NCI-H2107 treated with DMSO at 0.1 percent for 48 hours (cell line): ENCODE measurements at regions not wholly inside any gene's neighbourhood (a gene's known extent, or its start where the extent isn't known, plus 50 kb on each side); places are given as distances from the start of the nearest gene placed in this dataset.

Experiments used
- DNase-seq: peaks from one replicate; lab custom pipeline; 2025; ENCODE audit not compliant: unreplicated experiment; lab: John Stamatoyannopoulos, UW

GRCh38 chr6:71395731-71396409 lies 107.3 kb downstream of the OGFRL1 start:
- no peak for DNase-seq

DNA sequence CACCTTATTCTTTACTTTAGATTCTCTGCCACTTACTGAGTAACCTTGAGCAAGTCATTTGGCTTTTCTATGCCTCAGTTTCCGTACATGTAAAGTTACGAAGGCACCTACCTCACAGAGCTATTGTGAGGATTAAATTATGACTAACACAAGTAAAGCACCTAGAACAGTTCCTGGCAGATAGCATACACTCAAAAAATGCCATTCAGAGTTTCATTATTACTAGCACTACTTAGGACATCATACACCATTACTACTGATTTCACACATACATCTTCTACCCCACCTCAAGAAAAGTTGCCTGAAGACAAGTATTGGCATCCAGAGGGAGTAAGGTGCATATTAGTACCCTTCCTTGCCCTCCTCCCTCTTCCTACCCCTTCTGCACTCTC lies 107.8 kb downstream of the OGFRL1 start:
- DNase-seq: no peak

- no peak for DNase-seq
Measured at GRCh38 chr6:71399279-71399678, 110.7 kb downstream of the OGFRL1 start.

DNA sequence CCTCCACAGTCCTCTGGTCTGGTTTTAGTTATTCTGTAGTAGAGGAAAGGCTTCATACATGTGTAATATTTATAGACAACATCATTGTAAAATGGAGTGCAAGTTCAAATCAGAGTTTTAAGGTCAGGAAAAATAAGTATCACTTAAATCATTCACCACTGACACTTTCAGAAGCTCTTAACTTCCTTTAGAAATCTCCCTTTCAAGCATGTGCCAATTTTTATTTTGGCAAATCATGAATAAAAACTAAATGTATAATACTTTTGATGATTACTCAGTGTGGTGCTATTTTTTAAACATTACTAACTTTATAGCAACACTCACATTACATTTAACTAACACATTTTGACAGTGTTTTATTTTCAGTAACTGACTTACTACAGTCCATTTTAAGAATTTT lies 112.2 kb downstream of the OGFRL1 start:
- DNase-seq: no peak

DNA sequence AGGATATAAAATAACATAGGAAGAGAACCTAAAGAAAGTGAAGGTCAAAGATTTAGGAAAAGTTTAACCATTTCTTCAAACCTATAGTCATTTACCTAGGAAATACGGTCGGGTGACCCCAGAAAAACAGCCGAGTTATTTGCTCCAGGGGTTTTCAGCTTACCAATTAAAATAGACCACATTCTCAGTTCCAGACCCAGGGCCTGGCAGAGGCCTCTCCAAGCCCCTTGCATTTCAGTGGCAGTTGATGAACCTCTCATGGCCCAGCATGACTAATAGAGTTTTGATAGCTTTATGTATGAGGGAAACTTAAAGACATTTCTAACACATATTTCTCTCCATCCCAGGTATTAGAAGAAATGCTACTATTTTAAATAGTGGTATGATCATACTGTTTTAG lies 113.5 kb downstream of the OGFRL1 start:
- no peak for DNase-seq

DNA sequence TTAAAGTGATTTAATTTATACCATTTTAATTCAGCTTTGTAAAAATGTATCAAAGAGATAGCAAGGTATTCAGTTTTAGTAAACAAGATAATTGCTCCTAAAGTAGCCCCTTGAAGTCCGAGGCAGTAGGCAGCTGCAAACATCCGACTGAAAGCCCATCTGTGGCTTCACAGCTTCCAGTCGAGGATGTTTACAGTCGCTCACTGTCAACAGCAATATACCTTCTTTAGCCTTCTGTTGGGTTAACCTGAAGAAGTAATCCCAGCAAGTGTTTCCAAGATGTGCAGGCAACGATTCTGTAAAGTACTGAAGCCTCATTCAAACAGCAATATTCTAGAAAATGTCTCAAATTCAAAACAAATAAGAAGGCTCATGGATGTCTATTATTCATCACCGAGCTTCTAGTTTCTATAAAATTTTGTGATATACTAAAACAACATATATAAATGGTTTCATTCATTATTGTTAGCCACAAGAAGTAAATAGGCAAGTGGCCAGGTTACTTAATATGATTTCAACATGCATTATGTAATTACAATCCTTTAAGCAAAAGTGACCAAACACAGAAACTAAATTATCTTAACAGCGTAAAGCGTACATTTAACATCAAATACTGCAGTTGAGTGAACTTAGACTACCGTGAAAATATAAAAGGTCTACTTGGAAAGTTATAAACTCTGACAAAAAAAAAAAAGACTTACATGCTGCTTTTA lies 115.0 kb downstream of the OGFRL1 start:
- DNase-seq: no peak

- DNase-seq: no peak
Measured at GRCh38 chr6:71404145-71404966, 115.7 kb downstream of the OGFRL1 start.

DNA sequence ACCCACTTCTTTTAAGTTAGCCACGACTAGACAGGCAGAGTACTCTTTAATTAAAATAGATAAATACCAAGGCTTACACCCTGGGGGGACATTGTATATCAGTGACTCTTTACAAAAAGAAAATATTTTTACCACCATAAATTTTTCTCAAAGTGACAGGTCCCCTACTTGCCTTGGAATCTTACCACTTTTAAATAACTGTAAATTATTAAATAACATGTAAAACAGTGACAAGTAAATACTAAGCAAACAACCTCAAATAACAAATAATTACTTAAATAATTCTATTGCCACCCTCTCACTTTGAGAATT lies 116.3 kb downstream of the OGFRL1 start:
- DNase-seq: no peak

DNA sequence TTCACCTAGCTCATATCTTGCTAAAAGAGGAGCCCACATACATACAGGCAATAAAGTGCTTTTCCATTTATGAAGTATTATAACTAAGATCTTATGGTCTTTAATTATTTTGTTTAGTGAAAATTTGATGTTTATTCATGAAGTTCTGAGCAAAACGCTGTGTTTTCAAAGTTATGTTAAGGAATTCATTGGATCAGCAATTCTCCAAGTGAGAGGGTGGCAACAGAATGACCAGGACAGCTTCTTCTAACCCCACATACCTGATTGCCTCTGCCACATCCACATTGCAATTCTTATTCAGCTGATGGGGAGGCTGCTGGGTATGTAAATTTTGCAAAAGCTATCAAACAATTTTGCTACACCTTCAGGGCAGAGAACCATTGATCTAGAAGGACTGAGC lies 116.8 kb downstream of the OGFRL1 start:
- DNase-seq: no peak

DNA sequence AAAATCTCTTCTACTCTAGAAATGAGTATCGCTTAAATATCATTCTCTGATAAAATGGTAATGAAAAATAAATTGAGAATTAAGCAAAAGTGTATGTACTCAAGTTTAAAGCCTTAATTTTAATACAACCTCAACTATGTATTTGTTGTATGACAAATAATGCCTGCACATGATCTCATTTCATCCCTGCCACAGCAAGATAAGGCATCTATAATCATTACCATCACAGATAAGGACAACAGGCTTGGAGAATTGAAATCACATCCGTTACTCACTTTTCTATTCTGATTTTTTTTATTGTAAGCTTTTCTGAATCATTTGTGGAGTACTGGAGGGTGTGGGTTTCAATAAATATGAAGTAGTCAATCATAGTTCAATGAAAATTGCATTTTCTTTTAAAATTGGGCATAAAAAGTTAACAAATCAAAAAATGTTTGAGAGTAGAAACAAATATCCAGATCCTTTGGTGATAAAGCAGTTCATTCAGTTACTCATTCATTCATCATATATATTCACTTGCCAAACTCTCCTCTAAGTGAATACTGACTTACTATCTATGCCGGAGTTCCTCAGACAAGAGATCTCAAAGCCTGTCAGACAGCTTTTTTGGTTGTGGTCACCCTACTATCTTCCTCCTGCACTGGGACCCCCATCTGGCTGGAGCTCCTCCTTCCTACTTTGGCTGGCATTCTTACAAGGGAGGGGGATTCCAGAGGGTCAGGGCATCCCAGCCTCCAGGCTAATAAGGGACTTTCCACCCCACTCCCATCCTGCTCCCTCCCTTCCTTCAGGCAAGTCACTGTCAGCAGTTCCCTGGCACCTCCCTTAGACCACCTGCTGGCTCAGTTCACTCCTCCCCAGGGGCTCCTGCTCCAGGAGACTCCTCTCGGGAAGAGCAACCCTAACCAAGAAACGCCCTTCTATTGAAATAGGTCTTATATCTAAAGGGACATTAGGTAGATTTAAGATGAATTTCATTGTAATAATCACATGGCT lies 118.6 kb downstream of the OGFRL1 start:
- no peak for DNase-seq

GRCh38 chr6:71408787-71409723 lies 120.4 kb downstream of the OGFRL1 start:
- DNase-seq: no peak

DNA sequence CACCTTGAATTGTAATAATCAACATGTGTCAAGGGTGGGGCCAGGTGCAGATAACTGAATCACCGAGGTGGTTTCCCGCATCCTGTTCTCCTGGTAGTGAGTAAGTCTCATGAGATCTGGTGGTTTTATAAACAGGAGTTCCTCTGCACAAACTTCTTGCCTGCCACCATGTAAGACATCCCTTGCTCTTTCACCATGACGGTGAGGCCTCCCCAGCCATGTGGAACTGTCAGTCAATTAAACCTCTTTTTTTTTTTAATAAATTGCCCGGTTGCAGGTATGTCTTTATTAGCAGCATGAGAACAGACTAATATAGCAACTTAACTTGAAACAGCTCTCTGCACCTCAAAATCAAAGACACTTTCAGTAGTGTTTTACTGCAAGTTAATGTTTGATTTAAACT lies 121.6 kb downstream of the OGFRL1 start:
- DNase-seq: no peak

DNA sequence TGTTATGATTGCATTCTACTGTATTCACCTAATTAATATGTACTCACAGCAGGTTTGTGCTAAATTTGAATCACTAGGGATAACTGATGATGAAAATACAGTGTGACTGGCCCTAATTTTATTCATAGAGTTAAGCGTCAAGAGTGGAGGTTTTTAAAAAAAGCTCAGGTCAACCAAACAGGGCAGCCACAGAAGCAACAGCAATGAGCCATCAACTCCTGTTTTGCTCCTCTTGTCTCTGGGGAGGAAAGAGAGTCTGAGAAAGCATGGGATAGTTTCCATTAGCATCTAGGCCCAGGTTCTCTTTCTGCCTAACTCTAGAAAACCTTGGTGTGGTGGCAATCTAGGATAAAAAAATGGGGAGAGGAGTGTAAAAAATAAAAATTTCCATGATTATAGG lies 122.1 kb downstream of the OGFRL1 start:
- no peak for DNase-seq

DNA sequence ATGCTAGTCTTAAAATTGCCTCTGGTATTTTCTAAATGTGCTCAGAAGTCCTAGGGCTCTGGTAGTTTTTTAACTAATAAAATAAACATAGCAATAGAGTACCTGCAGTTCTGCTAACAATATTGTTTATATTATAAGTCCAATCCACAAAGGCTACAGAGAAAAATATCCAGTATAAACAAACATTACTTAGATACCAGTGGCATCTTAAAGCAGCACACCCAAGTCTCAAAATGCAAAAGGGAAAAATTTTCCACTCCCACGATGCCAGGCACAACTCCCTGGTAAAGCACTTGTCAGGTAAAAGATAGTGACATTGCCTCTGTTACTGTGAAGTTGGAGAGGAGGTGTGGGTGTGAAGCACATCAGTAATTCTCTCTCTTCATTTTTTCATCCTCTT lies 123.3 kb downstream of the OGFRL1 start:
- DNase-seq: no peak

DNA sequence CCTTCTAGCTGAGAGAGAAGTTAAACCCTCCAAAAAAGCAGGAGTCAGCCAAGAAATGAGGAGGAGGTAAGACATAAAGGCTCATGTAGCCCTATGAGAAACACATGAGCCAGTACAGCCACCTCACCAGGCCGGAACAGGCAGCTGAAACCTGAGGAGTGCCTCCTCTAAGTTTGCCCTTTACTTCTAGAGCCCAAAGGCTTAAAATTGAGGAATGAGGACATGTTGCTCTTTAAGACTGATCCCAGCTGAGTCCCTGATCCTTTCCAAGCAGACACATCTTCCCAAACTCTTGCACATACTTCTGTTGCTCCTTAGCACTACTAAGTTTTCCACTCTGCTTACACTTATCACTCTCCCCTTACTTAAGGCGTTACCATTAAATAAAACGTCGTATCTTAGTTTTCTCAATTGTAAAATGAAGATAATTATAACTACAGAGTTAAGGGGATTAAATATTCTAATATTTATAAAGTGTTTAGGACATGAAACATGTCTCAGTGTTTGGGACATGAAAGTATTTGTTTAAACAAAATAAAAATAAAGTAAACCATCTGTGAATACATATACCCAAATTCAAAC lies 124.0 kb downstream of the OGFRL1 start:
- no peak for DNase-seq

DNA sequence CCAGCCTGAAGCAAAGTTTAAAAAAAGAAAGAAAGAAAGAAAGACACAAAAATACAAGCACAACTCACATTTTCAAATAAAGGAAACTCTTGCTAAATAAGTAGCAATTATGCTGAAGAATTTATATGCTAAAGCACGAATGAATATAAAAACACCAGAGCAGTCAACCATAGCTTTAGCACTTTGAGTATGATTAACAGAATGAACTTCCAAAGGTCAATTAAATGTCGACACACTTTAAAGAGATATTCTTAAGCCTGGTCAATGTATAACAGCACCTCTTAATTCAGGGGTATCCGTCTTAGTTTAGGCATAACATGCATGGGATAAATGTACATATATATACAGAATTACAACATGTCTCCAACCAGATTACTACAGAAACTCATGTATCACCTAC lies 125.9 kb downstream of the OGFRL1 start:
- DNase-seq: no peak

GRCh38 chr6:71419217-71420094 lies 130.8 kb downstream of the OGFRL1 start:
- DNase-seq: no peak

DNA sequence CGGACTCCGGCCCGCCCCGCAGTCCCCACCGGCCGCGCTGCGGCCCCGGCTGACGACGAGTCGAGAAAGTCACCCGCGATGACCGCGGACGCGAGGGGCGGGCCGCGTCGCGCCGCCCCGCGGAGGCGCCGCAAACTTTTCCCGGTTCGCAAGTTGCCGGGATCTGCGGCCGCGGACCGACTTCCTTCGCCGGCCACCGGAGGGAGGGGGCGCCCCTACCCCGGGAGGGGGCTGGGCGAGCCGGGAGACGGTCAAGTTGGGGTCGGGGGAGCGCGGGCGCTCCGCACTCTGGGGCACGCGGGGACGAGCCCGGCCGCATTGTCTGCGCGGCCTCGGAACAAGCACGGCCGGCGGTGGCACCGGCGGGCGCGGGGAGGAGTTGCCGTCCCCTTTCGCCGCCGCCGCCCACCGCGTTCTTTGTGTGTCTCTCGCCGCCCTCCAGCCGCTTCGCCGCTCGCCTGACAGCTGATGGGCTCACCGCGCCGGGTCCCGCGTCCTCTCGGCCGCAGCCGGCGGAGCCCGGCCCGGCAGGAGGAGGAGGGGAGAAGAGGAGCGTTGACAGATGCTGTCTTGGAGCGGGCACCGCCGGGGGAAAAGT lies 131.6 kb downstream of the OGFRL1 start:
- DNase-seq: no peak
